NB4 (cell line): ENCODE measurements at regions not wholly inside any gene's neighbourhood (a gene's known extent, or its start where the extent isn't known, plus 50 kb on each side); places are given as distances from the start of the nearest gene placed in this dataset.

ENCODE experiments used
- CTCF ChIP-seq: IDR thresholded peaks from one replicate; pipeline ENCODE4 v1.5.1; 2012; ENCODE audit warnings: low read depth, low read length
- MAX ChIP-seq: IDR thresholded peaks from 2 replicates; pipeline ENCODE4 v1.6.1; 2011; ENCODE audit warnings: low read depth, low read length
- POLR2A ChIP-seq: IDR thresholded peaks from 2 replicates; pipeline ENCODE4 v1.6.1; 2011; ENCODE audit warnings: mild to moderate bottlenecking; ENCODE audit not compliant: insufficient read length; ENCODE audit errors: extremely low read depth

DNA sequence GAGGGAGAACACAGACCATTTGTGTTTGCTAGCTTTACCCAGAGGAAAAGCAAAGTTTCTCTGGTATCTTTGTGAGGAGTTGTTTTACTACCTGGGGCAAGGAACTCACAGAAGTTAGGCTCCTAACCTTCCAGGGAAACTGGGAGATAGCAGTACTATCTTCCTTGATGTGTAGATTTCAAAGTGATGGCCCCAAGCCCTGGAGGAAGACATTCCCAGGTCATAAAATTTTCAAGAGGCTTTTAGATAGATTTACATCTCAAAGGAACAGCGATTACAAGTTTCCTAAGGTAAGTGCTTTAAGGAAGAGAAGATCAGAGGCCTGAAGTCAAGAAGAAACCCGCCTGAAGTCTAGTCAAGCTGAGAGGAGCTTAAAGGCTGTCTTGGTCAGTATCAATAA lies 1187.8 kb upstream of the TMEFF2 start:
- TF ChIP-seq POLR2A = no peak
- TF ChIP-seq MAX = no peak
- no peak for TF ChIP-seq CTCF
